Mammary epithelial cell (primary cell): ENCODE measurements at regions not wholly inside any gene's neighbourhood (a gene's known extent, or its start where the extent isn't known, plus 50 kb on each side); places are given as distances from the start of the nearest gene placed in this dataset.

Experiments used
- EZH2 ChIP-seq: IDR thresholded peaks from 2 replicates; pipeline ENCODE4 v1.6.1; 2012; ENCODE audit warnings: low read length, inconsistent platforms, borderline replicate concordance
- TF ChIP-seq, protein P1 (sequence below), 2 donors: IDR thresholded peaks in 1 of 2; conservative IDR thresholded peaks in 1 of 2; 2 replicates each; pipeline ENCODE4 v1.5.1; 2011 to 2012; ENCODE audit warnings: inconsistent platforms in 2 of 2, low read length in 2 of 2, mild to moderate bottlenecking in 2 of 2, control low read depth in 1 of 2, low read depth in 1 of 2; ENCODE audit not compliant: insufficient read depth in 1 of 2; ENCODE audit errors: extremely low read depth in 1 of 2

DNA sequence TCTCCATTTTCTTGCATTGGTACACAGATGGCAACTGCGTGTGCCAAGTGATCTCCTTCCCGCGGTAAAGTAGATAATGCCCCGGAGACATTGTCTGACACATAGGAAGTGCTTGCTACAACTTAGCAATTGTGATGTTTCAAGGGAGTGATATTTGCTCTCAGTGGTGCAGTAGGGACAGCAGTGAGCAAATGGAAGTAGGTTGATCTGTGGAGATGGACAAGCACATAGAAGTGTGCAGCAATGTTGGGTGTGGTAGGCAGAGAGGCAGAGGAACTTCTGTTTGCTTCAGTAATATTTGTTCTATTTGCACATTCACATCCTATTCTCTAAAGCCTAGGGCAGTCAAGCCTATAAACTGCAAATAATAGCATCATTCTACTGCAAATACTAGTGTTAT is 846.7 kb upstream of the PRKX start:
- TF ChIP-seq, protein P1, sequence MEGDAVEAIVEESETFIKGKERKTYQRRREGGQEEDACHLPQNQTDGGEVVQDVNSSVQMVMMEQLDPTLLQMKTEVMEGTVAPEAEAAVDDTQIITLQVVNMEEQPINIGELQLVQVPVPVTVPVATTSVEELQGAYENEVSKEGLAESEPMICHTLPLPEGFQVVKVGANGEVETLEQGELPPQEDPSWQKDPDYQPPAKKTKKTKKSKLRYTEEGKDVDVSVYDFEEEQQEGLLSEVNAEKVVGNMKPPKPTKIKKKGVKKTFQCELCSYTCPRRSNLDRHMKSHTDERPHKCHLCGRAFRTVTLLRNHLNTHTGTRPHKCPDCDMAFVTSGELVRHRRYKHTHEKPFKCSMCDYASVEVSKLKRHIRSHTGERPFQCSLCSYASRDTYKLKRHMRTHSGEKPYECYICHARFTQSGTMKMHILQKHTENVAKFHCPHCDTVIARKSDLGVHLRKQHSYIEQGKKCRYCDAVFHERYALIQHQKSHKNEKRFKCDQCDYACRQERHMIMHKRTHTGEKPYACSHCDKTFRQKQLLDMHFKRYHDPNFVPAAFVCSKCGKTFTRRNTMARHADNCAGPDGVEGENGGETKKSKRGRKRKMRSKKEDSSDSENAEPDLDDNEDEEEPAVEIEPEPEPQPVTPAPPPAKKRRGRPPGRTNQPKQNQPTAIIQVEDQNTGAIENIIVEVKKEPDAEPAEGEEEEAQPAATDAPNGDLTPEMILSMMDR (conservative IDR thresholded peaks at IDR 0.05 in 1 of 2, IDR thresholded peaks at IDR 0.05 in 1 of 2; ENCODE audit: extremely low read depth in 1 of 2, insufficient read depth in 1 of 2, low read depth in 1 of 2, low read length in 2 of 2): no peak
- no peak for TF ChIP-seq EZH2
